Fibroblast of the aortic adventitia (primary cell): ENCODE measurements at regions not wholly inside any gene's neighbourhood (a gene's known extent, or its start where the extent isn't known, plus 50 kb on each side); places are given as distances from the start of the nearest gene placed in this dataset.

Source experiments
- DNase-seq: peaks from one replicate; pipeline ENCODE4 v3.0.0-alpha.2; 2010; ENCODE audit warnings: low read depth
- H3K4me3 ChIP-seq: 2 replicates; pipeline ENCODE4 v1.5.1; 2011; ENCODE audit warnings: low read depth, mild to moderate bottlenecking, control low read depth, low read length, moderate library complexity
- TF ChIP-seq, protein P1 (sequence below): IDR thresholded peaks from 2 replicates; pipeline ENCODE4 v1.5.1; 2011; ENCODE audit warnings: mild to moderate bottlenecking, low read length, control low read depth, inconsistent platforms; ENCODE audit not compliant: insufficient read depth

DNA sequence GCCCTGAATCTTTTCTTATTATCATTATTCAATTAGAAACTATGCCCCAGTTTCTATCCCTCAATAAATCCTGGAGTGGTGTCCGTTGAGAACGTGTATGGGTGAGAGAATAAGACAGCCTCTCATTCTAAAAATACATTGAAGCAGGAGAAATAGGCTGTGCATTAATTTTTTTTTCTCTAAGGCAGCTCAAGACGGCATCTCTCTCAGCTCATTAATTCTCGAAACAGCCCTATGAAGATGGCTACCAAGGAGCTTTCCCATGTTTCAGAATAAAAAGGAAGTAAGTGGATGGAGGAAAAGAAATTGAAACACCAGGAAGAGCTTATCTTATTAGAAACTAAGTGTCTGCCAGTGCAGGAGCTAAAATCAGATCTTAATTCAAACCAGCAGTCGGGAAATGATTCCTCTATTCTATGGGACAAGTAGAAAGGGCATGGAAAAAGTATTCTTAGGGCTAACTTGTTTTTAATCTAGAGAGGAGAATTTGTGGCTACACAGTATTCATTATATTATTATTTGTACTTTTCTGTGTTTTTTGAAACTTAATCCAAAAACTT, 347.1 kb upstream of the PLD5 start:
- H3K4me3 ChIP-seq: no peak overlapping the region
- no peak for DNase-seq
- TF ChIP-seq, protein P1, sequence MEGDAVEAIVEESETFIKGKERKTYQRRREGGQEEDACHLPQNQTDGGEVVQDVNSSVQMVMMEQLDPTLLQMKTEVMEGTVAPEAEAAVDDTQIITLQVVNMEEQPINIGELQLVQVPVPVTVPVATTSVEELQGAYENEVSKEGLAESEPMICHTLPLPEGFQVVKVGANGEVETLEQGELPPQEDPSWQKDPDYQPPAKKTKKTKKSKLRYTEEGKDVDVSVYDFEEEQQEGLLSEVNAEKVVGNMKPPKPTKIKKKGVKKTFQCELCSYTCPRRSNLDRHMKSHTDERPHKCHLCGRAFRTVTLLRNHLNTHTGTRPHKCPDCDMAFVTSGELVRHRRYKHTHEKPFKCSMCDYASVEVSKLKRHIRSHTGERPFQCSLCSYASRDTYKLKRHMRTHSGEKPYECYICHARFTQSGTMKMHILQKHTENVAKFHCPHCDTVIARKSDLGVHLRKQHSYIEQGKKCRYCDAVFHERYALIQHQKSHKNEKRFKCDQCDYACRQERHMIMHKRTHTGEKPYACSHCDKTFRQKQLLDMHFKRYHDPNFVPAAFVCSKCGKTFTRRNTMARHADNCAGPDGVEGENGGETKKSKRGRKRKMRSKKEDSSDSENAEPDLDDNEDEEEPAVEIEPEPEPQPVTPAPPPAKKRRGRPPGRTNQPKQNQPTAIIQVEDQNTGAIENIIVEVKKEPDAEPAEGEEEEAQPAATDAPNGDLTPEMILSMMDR: no peak

DNA sequence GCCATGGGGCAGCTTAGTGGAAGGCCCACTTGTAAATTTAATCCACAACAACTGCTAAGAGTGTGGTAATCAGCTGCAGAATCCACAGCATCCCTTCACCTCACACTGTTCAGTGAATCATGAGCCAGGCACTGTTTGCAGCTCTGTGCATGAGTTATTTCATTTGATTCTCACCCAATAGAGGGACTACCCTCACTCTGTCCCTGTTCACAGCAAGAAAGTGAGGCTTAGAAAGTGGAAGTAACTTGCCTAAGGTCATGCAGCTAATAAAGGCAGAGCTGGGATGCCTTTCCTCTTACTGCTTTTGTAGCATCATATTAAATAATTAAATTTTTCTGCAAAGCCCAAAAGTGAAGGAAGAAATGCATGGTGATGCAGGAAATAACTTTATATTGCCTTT, 346.5 kb upstream of the PLD5 start:
- H3K4me3 ChIP-seq: no peak overlapping the region
- TF ChIP-seq, protein P1: no peak

DNA sequence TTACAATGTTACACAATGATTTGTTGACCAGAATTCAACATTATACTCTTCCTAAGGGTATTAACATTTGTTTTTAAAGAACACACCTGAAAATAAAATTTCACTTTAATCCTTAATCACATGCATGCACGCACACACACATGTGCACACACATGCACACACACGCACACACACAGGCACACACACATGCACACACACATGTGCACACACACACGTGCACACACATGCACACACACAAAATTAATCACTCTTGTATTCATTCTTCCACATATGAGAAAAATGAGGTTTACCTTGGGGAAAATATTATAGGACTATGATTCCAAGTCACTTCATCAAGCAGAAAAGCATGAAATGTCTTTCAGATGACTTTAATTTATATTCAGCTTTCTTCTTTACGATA, 331.8 kb upstream of the PLD5 start:
- DNase-seq: no peak
- H3K4me3 ChIP-seq: no peak overlapping the region
- TF ChIP-seq, protein P1: no peak

More for the DNA sequence above, 346.5 kb upstream of the PLD5 start:
- no peak for DNase-seq

DNA sequence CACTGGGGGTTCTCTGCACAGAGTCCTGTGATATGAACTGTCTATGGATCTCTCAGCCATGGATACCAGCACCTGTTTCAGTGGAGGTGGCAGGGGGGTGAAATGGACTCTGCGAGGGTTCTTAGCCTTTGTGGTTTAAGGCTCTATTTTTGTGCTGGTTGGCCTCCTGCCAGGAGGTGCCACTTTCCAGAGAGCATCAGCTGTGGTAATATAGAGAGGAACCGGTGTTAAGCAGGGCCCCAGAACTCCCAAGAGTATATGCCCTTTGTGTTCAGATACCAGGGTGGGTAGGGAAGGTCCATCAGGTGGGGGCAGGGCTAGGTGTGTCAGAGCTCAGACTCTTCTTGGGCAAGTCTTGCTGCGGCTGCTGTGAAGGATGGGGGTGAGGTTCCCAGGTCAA, 330.0 kb upstream of the PLD5 start:
- no peak overlapping the region for H3K4me3 ChIP-seq
- DNase-seq: no peak
- TF ChIP-seq, protein P1: no peak

DNA sequence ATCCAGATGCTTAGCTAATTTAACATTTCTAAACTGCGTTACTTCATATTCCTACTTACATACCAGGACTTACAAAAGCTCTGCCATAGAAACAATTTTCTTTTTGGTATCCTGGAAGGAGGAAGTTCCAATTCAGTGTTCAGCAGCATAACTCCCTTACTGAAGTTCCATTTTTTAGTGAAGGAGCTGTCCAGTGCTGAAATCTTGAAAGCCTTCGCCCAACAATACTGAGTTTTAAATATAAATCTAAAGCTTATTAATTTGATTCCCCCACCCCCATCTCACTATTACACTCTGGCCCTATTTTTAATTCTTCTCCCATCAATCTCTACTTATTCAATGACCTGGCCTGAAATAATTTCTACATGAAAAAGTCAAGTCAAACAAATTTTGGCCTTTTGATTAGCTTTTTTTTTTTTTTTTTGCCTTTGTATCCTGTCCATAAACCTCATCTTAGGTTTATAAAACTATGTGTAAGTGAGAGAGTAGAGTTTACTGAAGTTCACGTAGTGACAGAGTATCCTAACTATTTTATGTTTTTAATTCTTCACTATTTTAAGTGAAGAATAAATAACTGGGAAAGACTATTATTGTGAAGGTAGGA, 323.0 kb upstream of the PLD5 start:
- TF ChIP-seq, protein P1: no peak

DNA sequence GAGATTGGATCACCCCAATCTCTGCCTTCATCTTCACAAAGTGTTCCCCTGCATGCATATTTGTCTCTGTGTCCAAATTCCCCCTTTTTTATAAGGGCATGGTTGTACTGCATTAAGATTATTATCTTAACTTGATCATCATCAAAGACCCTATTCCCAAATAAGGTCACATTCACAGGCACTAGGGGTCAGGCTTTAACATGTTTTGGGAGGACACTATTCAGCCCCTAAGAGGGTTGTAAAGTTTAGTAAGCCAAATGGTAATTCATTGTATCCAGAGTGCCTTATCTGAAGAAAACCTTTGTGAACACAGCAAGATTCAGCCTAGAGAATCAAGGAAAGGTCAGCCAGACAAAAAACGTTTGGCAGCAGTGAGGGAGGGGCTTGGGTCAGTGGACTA, 317.6 kb upstream of the PLD5 start:
- DNase-seq: no peak
- H3K4me3 ChIP-seq: no peak overlapping the region
- TF ChIP-seq, protein P1: no peak

More for the DNA sequence above, 323.0 kb upstream of the PLD5 start:
- DNase-seq: peak; percentile 20
- H3K4me3 ChIP-seq: no peak overlapping the region

DNA sequence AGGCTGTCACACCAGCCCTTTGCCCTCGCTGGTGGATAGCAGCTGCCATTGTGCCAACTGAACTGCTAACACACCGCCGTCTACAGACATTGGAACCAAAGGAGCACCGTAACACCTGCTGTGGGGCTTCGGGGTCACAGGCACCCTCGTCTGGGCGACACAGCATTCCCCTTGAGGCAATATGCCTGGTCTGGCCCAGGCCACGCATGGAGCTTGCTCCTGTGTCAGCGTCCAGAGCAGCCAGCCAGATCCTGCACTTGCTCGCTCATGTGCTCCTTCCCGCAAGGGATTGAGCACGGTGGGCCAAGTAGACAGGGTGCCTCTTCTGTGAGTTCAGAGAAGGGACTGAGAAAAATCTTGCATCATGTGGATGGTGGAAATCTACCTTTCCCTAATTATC, 314.6 kb upstream of the PLD5 start:
- TF ChIP-seq, protein P1: no peak
- no peak overlapping the region for H3K4me3 ChIP-seq
- no peak for DNase-seq
